Thymus (tissue), 11 donors: ENCODE measurements at regions not wholly inside any gene's neighbourhood (a gene's known extent, or its start where the extent isn't known, plus 50 kb on each side); places are given as distances from the start of the nearest gene placed in this dataset.

ENCODE experiments used
- DNase-seq, 9 donors: peaks; one replicate each; pipeline ENCODE4 v3.0.0-alpha.2; 2013; ENCODE audit warnings: low spot score in 9 of 9, low read depth in 6 of 9, missing footprints in 1 of 9
- H3K27ac ChIP-seq, 2 donors: one replicate each; pipeline ENCODE4 v1.5.1; 2013; ENCODE audit warnings: control low read depth in 1 of 2, low read depth in 1 of 2, low read length in 1 of 2, mild to moderate bottlenecking in 1 of 2, moderate library complexity in 1 of 2
- H3K27me3 ChIP-seq, 2 donors: one replicate each; pipeline ENCODE4 v1.5.1; 2013; ENCODE audit warnings: low read length in 1 of 2; ENCODE audit not compliant: control insufficient read depth in 2 of 2, insufficient read depth in 1 of 2
- H3K36me3 ChIP-seq, 2 donors: one replicate each; pipeline ENCODE4 v1.5.1; 2013; ENCODE audit warnings: low read length in 1 of 2, mild to moderate bottlenecking in 1 of 2, moderate library complexity in 1 of 2; ENCODE audit not compliant: control insufficient read depth in 2 of 2, insufficient read depth in 2 of 2
- H3K4me1 ChIP-seq, 2 donors: one replicate each; pipeline ENCODE4 v1.5.1; 2013; ENCODE audit warnings: low read length in 2 of 2; ENCODE audit not compliant: control insufficient read depth in 2 of 2, insufficient read depth in 2 of 2
- H3K4me3 ChIP-seq, 2 donors: one replicate each; pipeline ENCODE4 v1.5.1; 2013; ENCODE audit warnings: low read length in 2 of 2, control low read depth in 1 of 2, mild to moderate bottlenecking in 1 of 2
- H3K9me3 ChIP-seq, 2 donors: one replicate each; pipeline ENCODE4 v1.5.1; 2013; ENCODE audit warnings: low read length in 1 of 2, mild to moderate bottlenecking in 1 of 2; ENCODE audit not compliant: control insufficient read depth in 2 of 2, insufficient read depth in 1 of 2
- WGBS: extraction: QIAGEN DNeasy Blood & Tissue Kit; methylation state at CpG from one replicate; pipeline ENCODE4 v1.1.7; 2013; 5-methylcytosine and 5-hydroxymethylcytosine counted together
- donor health status: healthy.

DNA sequence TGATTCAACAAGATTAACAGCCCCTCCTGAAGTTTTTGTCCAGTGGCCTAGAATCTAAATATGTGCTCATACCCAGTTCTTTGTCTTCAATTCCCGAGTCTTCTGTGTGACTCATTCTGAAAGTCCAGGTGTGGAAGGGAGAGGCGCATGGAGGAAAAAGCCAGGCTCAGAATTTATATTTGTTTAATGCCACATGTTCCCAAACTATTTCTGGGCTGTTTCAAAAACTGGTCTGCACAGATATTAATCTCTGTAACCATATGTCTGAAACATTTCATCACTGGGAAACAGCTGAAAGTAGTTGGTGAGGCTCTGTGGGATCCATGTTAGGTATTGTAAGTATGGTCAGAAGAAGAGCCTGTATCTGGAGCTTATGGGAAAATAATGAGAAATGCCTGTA is 266.0 kb downstream of the PAX1 start:
- no peak for DNase-seq
- Histone ChIP-seq H3K4me3 (no peak overlapping the region), H3K36me3 (no peaks in the 10 kb centered on the region), H3K27me3 (no peaks in the 10 kb centered on the region), H3K27ac (no peak overlapping the region), H3K4me1 (no peaks in the 10 kb centered on the region), H3K9me3 (no peaks in the 10 kb centered on the region)
- 87% methylated on average over 2 of the region's 2 CpGs for WGBS

DNA sequence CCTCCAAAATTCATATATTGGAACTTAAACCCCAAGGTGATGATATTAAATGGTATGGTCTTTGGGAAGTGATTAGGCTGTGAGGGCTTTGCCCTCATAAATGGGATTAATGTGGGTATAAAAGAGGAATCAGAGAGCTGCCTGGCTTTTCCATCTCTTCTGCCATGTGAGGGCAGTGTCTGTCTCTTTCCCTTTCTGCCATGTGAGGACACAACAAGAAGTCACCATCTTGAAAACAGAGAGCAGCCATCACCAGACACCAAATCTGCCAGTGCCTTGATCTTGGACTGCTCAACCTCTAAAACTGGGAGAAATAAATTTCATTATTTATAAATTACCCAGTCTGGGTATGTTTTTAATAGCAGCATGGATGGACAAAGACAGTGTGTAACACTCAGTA is 263.0 kb downstream of the PAX1 start:
- no peak overlapping the region for H3K4me3 ChIP-seq
- H3K9me3 ChIP-seq, result no peaks in the 10 kb centered on the region
- no peaks in the 10 kb centered on the region for H3K36me3 ChIP-seq
- no peaks in the 10 kb centered on the region for H3K4me1 ChIP-seq
- no peak for DNase-seq
- H3K27ac ChIP-seq, result no peak overlapping the region
- no peaks in the 10 kb centered on the region for H3K27me3 ChIP-seq

DNA sequence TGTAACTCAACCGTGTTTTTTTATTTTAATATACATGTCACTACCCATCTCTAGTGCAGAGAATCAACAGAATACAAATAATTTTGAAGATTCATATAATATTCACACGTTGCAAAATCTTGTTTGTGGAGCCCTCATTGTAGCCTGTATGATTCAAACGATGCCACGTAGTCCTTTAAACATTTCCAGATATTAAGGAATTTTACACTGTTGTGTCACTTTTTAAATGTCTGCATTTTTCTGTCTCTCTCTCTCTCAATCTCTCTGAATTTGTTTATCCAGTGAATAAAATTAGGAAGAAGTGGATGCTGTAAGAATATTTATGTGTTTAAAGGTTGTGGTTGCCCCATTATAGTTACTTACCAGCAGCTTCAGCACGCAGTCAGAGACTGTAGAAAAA is 262.0 kb downstream of the PAX1 start:
- Histone ChIP-seq H3K27me3 (no peaks in the 10 kb centered on the region), H3K27ac (no peak overlapping the region), H3K9me3 (no peaks in the 10 kb centered on the region), H3K4me3 (no peak overlapping the region), H3K4me1 (no peaks in the 10 kb centered on the region), H3K36me3 (no peaks in the 10 kb centered on the region)
- WGBS, result 80% methylated on average over 5 of the region's 5 CpGs
- DNase-seq, result no peak

DNA sequence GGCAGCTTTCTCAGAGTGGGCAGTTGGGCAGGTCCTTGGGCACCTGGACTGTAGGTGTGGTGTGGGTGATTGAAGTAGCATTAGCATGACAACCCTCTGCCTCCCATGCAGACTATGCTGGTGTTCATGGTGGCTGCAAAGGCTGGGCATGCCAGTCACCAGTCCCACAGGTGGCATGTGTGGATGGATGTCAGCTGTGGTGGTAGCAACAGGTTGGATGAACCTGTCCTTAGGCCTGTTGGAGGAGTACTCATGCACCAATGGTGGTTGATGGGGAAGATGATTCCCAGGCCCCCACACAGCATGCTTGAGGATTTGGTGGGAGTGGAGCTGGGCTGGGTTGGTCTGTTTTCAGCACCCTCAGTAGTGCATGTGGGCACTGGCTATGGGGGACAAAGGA is 251.1 kb downstream of the PAX1 start:
- Histone ChIP-seq H3K4me1 (no peaks in the 10 kb centered on the region), H3K4me3 (no peak overlapping the region), H3K9me3 (no peaks in the 10 kb centered on the region), H3K36me3 (no peaks in the 10 kb centered on the region), H3K27me3 (no peaks in the 10 kb centered on the region), H3K27ac (no peak overlapping the region)
- no peak for DNase-seq

DNA sequence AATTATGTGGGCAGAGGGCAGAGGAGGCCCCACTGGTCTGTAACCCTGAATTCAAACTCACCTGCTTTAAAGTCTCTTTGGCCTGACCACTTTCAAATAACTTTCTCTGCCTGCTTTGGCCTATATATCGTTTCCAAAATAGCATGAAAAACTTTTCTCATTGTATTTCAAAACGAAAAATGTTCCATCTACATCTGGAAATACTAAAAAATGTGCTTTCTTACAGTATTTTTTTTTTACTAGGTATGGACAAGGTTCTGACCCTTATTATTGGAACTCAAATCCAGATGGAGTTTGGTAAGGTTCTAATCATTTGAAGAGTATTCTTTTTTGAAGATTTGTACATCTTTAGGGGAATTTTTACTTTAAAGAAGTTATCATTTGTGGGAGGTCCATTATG is 241.9 kb downstream of the PAX1 start:
- Histone ChIP-seq H3K9me3 (no peaks in the 10 kb centered on the region), H3K27ac (no peak overlapping the region), H3K4me1 (no peaks in the 10 kb centered on the region), H3K36me3 (no peaks in the 10 kb centered on the region), H3K27me3 (no peaks in the 10 kb centered on the region), H3K4me3 (no peak overlapping the region)
- no peak for DNase-seq
- 65% methylated on average over 2 of the region's 2 CpGs for WGBS

DNA sequence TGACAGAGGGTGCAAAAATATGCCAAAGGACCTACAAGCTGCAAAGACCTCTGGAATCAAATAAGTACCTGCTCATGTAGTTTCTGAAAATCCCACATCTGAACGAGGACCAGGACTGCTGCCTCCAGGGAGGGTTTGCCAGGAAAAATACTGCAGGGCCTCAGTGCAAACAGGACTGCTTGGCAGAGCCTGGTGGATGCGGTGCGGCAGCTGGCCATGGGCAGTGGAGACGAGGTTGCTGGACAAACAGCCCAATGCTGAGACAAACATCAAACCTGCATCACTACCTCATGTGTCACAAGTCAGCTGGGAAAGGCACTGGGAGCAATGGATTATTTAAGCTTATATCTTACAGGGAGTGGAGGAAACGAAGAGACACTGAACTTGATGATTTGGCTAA is 238.8 kb downstream of the PAX1 start:
- H3K27me3 ChIP-seq, result no peaks in the 10 kb centered on the region
- WGBS, result 87% methylated on average over 5 of the region's 5 CpGs
- DNase-seq, result no peak

DNA sequence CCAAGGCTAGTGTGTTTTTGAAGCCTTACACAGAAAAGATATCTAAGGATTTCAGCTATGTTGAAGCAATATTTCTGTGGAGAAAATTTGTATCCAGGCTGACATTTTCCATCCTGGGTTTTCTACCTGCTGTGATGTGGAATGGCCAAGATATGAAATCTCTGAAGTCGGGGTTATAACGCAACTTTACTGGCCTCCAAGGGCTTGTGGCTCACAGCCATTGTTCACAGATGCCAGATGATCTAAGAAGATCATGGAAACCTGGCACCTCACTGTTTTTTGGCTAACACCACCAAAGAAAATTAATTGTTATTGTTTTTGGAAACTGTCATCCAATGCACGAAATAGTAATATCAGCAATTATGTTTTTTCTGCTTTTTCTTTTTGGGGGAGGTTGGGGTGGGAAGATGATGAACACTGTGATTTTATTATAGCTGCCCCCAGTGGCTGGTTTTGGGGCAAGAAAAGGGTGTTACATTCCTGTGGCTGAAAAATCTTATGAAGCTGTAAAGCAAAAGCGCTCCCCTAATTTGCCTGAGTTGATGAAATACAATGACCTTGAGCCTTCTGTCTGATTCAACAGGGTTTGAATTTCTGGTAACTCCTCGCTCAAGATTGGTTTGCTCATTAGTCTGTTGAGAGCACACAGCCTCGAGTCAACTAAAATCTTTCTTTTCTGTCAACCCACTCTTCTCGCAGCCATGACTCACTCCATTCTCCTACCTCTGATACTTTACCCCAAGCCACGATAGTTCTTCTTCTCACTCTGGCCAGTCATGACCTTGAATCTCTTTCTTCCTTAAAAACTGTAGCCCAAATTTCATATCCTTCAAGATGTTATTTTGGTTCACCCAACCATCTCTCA is 236.7 kb downstream of the PAX1 start:
- no peaks in the 10 kb centered on the region for H3K4me1 ChIP-seq
- no peaks in the 10 kb centered on the region for H3K36me3 ChIP-seq
- no peak overlapping the region for H3K27ac ChIP-seq
- 92% methylated on average over 8 of the region's 8 CpGs for WGBS
- no peak for DNase-seq
- H3K27me3 ChIP-seq, result no peaks in the 10 kb centered on the region
- no peaks in the 10 kb centered on the region for H3K9me3 ChIP-seq
- no peak overlapping the region for H3K4me3 ChIP-seq

More for the DNA sequence above, 238.8 kb downstream of the PAX1 start:
- no peaks in the 10 kb centered on the region for H3K4me1 ChIP-seq
- H3K9me3 ChIP-seq, result no peaks in the 10 kb centered on the region
- H3K4me3 ChIP-seq, result no peak overlapping the region
- H3K36me3 ChIP-seq, result no peaks in the 10 kb centered on the region
- no peak overlapping the region for H3K27ac ChIP-seq

DNA sequence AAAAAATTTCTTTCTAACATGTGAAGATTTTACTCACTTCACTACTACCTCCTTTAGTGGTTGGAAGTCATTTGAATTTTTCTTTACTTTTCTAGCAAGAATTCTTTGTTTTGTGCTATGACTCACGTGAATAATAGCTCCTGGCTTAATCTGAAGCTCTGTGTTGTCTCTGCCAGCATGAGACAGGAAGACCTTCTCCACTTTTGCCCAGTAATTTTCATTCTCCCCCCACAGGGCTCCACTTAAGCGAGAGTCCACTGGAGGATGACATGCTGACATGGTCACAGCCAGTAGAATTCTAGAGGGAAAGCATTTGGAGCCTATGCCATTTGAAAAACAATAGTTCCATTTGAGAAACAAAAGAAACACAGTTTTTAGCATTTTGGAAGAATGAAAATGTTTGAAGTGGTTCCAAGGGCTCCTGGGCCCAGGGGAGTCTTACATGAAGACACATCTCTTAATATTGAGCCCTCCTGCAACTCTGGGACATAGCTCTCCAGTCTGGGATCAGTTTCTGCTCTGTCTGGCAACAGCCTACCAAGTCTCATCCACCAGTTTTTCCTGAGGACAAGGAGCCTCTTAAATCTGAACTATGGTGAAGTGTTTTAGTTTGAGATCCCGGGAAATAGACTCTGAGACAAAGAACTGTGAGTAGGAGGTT is 231.4 kb downstream of the PAX1 start:
- Histone ChIP-seq H3K9me3 (no peaks in the 10 kb centered on the region), H3K4me1 (no peaks in the 10 kb centered on the region), H3K27ac (no peak overlapping the region), H3K27me3 (no peaks in the 10 kb centered on the region), H3K36me3 (no peaks in the 10 kb centered on the region), H3K4me3 (no peak overlapping the region)
- DNase-seq, result no peak
- 57% methylated on average over 3 of the region's 3 CpGs for WGBS

DNA sequence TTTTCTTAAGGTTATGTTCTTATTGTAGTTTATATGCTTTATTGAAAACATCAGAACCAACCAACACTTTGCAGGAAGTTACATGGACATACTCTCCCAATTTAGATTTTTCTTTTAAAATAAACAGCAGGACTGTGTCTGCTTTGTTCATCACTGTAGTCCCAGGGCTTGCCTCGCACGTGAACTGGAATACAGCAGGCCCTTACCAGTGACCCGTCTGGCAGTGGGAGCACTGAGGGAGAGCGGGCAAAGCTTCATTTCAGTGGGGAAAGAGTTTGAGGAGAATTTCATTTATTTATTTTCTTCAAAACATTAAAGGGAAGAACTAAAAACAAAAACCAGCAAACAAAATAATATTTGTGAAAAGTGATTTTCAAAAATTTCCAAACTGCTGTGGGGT is 230.8 kb downstream of the PAX1 start:
- no peaks in the 10 kb centered on the region for H3K9me3 ChIP-seq
- no peak overlapping the region for H3K4me3 ChIP-seq
- H3K27me3 ChIP-seq, result no peaks in the 10 kb centered on the region
- H3K36me3 ChIP-seq, result no peaks in the 10 kb centered on the region
- H3K27ac ChIP-seq, result no peak overlapping the region
- no peaks in the 10 kb centered on the region for H3K4me1 ChIP-seq
- DNase-seq, result no peak
- whole genome bisulfite sequencing, result 84% methylated on average over 4 of the region's 4 CpGs
